RWPE1 (cell line): ENCODE measurements at regions not wholly inside any gene's neighbourhood (a gene's known extent, or its start where the extent isn't known, plus 50 kb on each side); places are given as distances from the start of the nearest gene placed in this dataset.

Source experiments
- CTCF ChIA-PET: fragments of 350-600 bp; sonication (Branson Sonifier 250); formaldehyde crosslinking; extraction: SDS; loops from one replicate; lab custom pipeline; 2021; lab: Yijun Ruan, JAX
- POLR2A ChIA-PET: fragments of 400-600 bp; formaldehyde crosslinking; extraction: SDS; loops from one replicate; lab custom pipeline; 2020; ENCODE audit warnings: antibody characterized with exemption; ENCODE audit not compliant: low non-redundant PET; lab: Yijun Ruan, JAX
- DNase-seq: peaks from one replicate; pipeline ENCODE4 v3.0.0; 2012; ENCODE audit warnings: low spot score
- H3K27ac ChIP-seq: fragments of 450-650 bp; 2 replicates; pipeline ENCODE4 v1.5.1; 2017
- CTCF ChIP-seq: fragments of 450-650 bp; conservative IDR thresholded peaks from 2 replicates; pipeline ENCODE4 v1.5.1; 2017; ENCODE audit warnings: low read depth, mild to moderate bottlenecking

- ChIA-PET CTCF (interaction anchor here (0.5 kb wide), 1 partner anchor 283 kb away, joined by 4 read pairs; no protein-coding TSS in a partner anchor), POLR2A (no interaction called here)
- H3K27ac ChIP-seq = no peak overlapping the region
- TF ChIP-seq CTCF = no peak
- no peak for DNase-seq
Observed at GRCh38 chr5:52375969-52376368, 411.7 kb upstream of the ITGA1 start.

GRCh38 chr5:52376592-52376991 lies 411.1 kb upstream of the ITGA1 start:
- TF ChIP-seq CTCF = no peak
- ChIA-PET CTCF (interaction anchor here (0.5 to 0.9 kb wide), 2 partner anchors 21 to 284 kb away, joined by 3 to 4 read pairs; no protein-coding TSS in a partner anchor), POLR2A (no interaction called here)
- no peak for DNase-seq
- H3K27ac ChIP-seq = no peak overlapping the region

- TF ChIP-seq CTCF = no peak
- CTCF ChIA-PET = interaction anchor here (0.5 to 0.6 kb wide), 3 partner anchors 21 to 401 kb away, joined by 3 to 4 read pairs (median 4); no protein-coding TSS in a partner anchor
Observed at GRCh38 chr5:52378237-52378636, 409.5 kb upstream of the ITGA1 start.

GRCh38 chr5:52388349-52388748 lies 399.4 kb upstream of the ITGA1 start:
- no peak for TF ChIP-seq CTCF
- ChIA-PET POLR2A (no interaction called here), CTCF (no interaction called here)
- no peak overlapping the region for H3K27ac ChIP-seq
- no peak for DNase-seq

More at GRCh38 chr5:52378237-52378636, 409.5 kb upstream of the ITGA1 start:
- POLR2A ChIA-PET = no interaction called here
- no peak overlapping the region for H3K27ac ChIP-seq
- DNase-seq = no peak

GRCh38 chr5:52392321-52392720 lies 395.4 kb upstream of the ITGA1 start:
- POLR2A ChIA-PET = no interaction called here
- no peak overlapping the region for H3K27ac ChIP-seq
- CTCF ChIA-PET = no interaction called here
- no peak for TF ChIP-seq CTCF
- DNase-seq = no peak

- no peak overlapping the region for H3K27ac ChIP-seq
- CTCF ChIA-PET = interaction anchor here (0.6 kb wide), 1 partner anchor 261 kb away, joined by 3 read pairs; no protein-coding TSS in a partner anchor
- no peak for TF ChIP-seq CTCF
- DNase-seq = no peak
- POLR2A ChIA-PET = no interaction called here
Observed at GRCh38 chr5:52409835-52410234, 377.9 kb upstream of the ITGA1 start.

- POLR2A ChIA-PET = no interaction called here
Observed at GRCh38 chr5:52419357-52419756, 368.4 kb upstream of the ITGA1 start.

More at GRCh38 chr5:52419357-52419756, 368.4 kb upstream of the ITGA1 start:
- CTCF ChIA-PET = interaction anchor here (0.6 kb wide), 1 partner anchor 19 kb away, joined by 3 read pairs; no protein-coding TSS in a partner anchor
- TF ChIP-seq CTCF = no peak
- no peak overlapping the region for H3K27ac ChIP-seq
- DNase-seq = no peak
